Mesenchymal stem cell (in vitro differentiated cells and primary cell): ENCODE measurements at regions not wholly inside any gene's neighbourhood (a gene's known extent, or its start where the extent isn't known, plus 50 kb on each side); places are given as distances from the start of the nearest gene placed in this dataset.

ENCODE experiments used
- DNase-seq: peaks from one replicate; pipeline ENCODE4 v3.0.0-alpha.2; 2013
- H2AFZ ChIP-seq: one replicate; pipeline ENCODE4 v1.6.1; 2013; ENCODE audit warnings: low read depth, mild to moderate bottlenecking, control low read depth, inconsistent platforms, low read length, moderate library complexity
- H2AK5ac ChIP-seq: 2 replicates; pipeline ENCODE4 v1.6.1; 2013; ENCODE audit warnings: low read length, moderate library complexity, mild to moderate bottlenecking, inconsistent platforms; ENCODE audit not compliant: severe bottlenecking
- H2BK120ac ChIP-seq: one replicate; pipeline ENCODE4 v1.6.1; 2013; ENCODE audit warnings: low read depth, mild to moderate bottlenecking, inconsistent platforms, low read length, moderate library complexity
- H2BK12ac ChIP-seq, 2 experiments: one replicate each; pipeline ENCODE4 v1.6.1; 2013; ENCODE audit warnings: inconsistent platforms in 2 of 2, low read length in 2 of 2, mild to moderate bottlenecking in 2 of 2, moderate library complexity in 2 of 2, control low read depth in 1 of 2
- H2BK15ac ChIP-seq: one replicate; pipeline ENCODE4 v1.6.1; 2013; ENCODE audit warnings: mild to moderate bottlenecking, low read depth, inconsistent platforms; ENCODE audit not compliant: poor library complexity, severe bottlenecking
- H2BK5ac ChIP-seq: 2 replicates; pipeline ENCODE4 v1.6.1; 2013; ENCODE audit warnings: low read depth, mild to moderate bottlenecking, low read length, control low read depth, inconsistent platforms; ENCODE audit not compliant: poor library complexity, severe bottlenecking
- H3K14ac ChIP-seq, 2 experiments: one replicate each; pipeline ENCODE4 v1.6.1; 2013; ENCODE audit warnings: inconsistent platforms in 2 of 2, low read length in 2 of 2, control low read depth in 1 of 2, mild to moderate bottlenecking in 1 of 2, moderate library complexity in 1 of 2
- H3K18ac ChIP-seq, 2 experiments: one replicate each; pipeline ENCODE4 v1.6.1; 2013; ENCODE audit warnings: inconsistent platforms in 2 of 2, low read length in 2 of 2, control low read depth in 1 of 2, low read depth in 1 of 2, mild to moderate bottlenecking in 1 of 2
- H3K23ac ChIP-seq, 2 experiments: one replicate each; pipeline ENCODE4 v1.6.1; 2013; ENCODE audit warnings: inconsistent platforms in 2 of 2, low read length in 2 of 2, mild to moderate bottlenecking in 2 of 2, moderate library complexity in 2 of 2, control low read depth in 1 of 2
- H3K27ac ChIP-seq: 2 replicates; pipeline ENCODE4 v1.5.1; 2013; ENCODE audit warnings: mild to moderate bottlenecking, moderate library complexity, low read length, control low read depth, inconsistent platforms; ENCODE audit not compliant: poor library complexity, severe bottlenecking
- H3K27me3 ChIP-seq, 2 experiments: 2 replicates each; pipeline versions ENCODE4 v1.6.1 to v1.7.0; 2013; ENCODE audit warnings: low read length in 2 of 2, mild to moderate bottlenecking in 2 of 2, moderate library complexity in 2 of 2, control low read depth in 1 of 2, inconsistent platforms in 1 of 2; ENCODE audit not compliant: control insufficient read depth in 1 of 2, insufficient read depth in 1 of 2
- H3K36me3 ChIP-seq, 2 experiments: 2 replicates each; pipeline versions ENCODE4 v1.6.1 to v1.7.0; 2013; ENCODE audit warnings: low read length in 2 of 2, control low read depth in 1 of 2, inconsistent platforms in 1 of 2, low read depth in 1 of 2, mild to moderate bottlenecking in 1 of 2; ENCODE audit not compliant: insufficient read depth in 2 of 2, control insufficient read depth in 1 of 2
- H3K4ac ChIP-seq, 2 experiments: one replicate each; pipeline ENCODE4 v1.6.1; 2013; ENCODE audit warnings: inconsistent platforms in 2 of 2, low read length in 2 of 2, mild to moderate bottlenecking in 2 of 2, moderate library complexity in 2 of 2, control low read depth in 1 of 2, low read depth in 1 of 2
- H3K4me1 ChIP-seq: 2 replicates; pipeline ENCODE4 v1.6.1; 2013; ENCODE audit warnings: low read depth, low read length, control low read depth; ENCODE audit not compliant: control insufficient read depth, insufficient read depth
- H3K4me2 ChIP-seq: 2 replicates; pipeline ENCODE4 v1.6.1; 2013; ENCODE audit warnings: low read length, mild to moderate bottlenecking, inconsistent platforms; ENCODE audit not compliant: poor library complexity, severe bottlenecking
- H3K4me3 ChIP-seq, 2 experiments: 2 replicates each; pipeline versions ENCODE4 v1.5.1 to v1.7.0; 2013; ENCODE audit warnings: low read length in 2 of 2, mild to moderate bottlenecking in 2 of 2, control low read depth in 1 of 2, low read depth in 1 of 2; ENCODE audit not compliant: insufficient read depth in 1 of 2
- H3K79me1 ChIP-seq: replicated peaks from 2 replicates; pipeline ENCODE4 v1.6.1; 2013; ENCODE audit warnings: mild to moderate bottlenecking, control low read depth, low read length, inconsistent platforms; ENCODE audit not compliant: poor library complexity, severe bottlenecking
- H3K9ac ChIP-seq: 2 replicates; pipeline ENCODE4 v1.7.0; 2013; ENCODE audit warnings: mild to moderate bottlenecking, low read length, moderate library complexity
- H3K9me3 ChIP-seq: 2 replicates; pipeline ENCODE4 v1.7.0; 2013; ENCODE audit warnings: mild to moderate bottlenecking, low read length; ENCODE audit not compliant: control insufficient read depth
- H4K8ac ChIP-seq: one replicate; pipeline ENCODE4 v1.6.1; 2013; ENCODE audit warnings: inconsistent platforms, mild to moderate bottlenecking, low read length, moderate library complexity
- H4K91ac ChIP-seq: one replicate; pipeline ENCODE4 v1.6.1; 2013; ENCODE audit warnings: mild to moderate bottlenecking, low read length, inconsistent platforms
- WGBS: methylation state at CpG from one replicate; pipeline ENCODE4 v1.1.7; 2013; ENCODE audit warnings: mixed read lengths; 5-methylcytosine and 5-hydroxymethylcytosine counted together

DNA sequence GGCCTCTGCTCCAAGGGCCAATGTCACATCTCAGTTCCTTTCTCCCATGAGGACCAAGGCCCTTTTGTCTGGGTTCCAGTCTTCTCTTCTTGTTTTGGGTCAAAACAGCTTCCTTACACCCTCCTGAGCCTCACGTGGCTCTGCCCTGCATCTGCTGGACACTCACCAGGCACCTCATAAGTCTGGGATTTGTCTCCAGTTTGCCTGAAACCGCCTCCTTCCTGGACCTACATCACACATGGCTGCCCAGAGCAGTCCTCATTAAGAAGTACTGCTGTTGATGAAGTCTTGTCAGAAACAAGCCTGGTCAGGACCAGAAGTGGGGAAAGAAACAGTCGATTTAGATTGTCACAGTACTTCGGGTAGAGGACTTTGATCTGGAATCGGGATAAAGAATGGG is 173.4 kb upstream of the BMPER start:
- Histone ChIP-seq H2BK15ac (no peak overlapping the region), H2AK5ac (no peak overlapping the region), H4K8ac (no peak overlapping the region), H3K27me3 (no peaks in the 10 kb centered on the region), H3K14ac (no peak overlapping the region), H3K36me3 (no peaks in the 10 kb centered on the region), H2BK120ac (no peak overlapping the region), H3K18ac (no peak overlapping the region), H3K4me1 (peaks cover 7% of the 10 kb centered on the region), H3K4me2 (no peak overlapping the region), H3K9ac (no peak overlapping the region), H3K27ac (no peak overlapping the region), H3K79me1 (no peaks in the 10 kb centered on the region), H2BK5ac (no peak overlapping the region), H3K9me3 (no peaks in the 10 kb centered on the region), H3K23ac (no peak overlapping the region), H3K4ac (no peak overlapping the region), H2AFZ (no peak overlapping the region), H3K4me3 (no peak overlapping the region), H2BK12ac (no peak overlapping the region), H4K91ac (no peak overlapping the region)
- no peak for DNase-seq
- WGBS = 76% methylated on average over 3 of the region's 5 CpGs

GRCh38 chr7:33732462-33732861 is 172.9 kb upstream of the BMPER start:
- DNase-seq = no peak
- Histone ChIP-seq H3K4me2 (no peak overlapping the region), H3K9ac (no peak overlapping the region), H2BK12ac (no peak overlapping the region), H3K4ac (no peak overlapping the region), H2BK15ac (no peak overlapping the region), H3K4me1 (peaks cover 4% of the 10 kb centered on the region), H3K27me3 (no peaks in the 10 kb centered on the region), H3K9me3 (no peaks in the 10 kb centered on the region), H4K91ac (no peak overlapping the region), H2BK120ac (no peak overlapping the region), H3K23ac (no peak overlapping the region), H4K8ac (no peak overlapping the region), H2BK5ac (no peak overlapping the region), H3K14ac (no peak overlapping the region), H3K79me1 (no peaks in the 10 kb centered on the region), H3K36me3 (no peaks in the 10 kb centered on the region), H3K4me3 (no peak overlapping the region), H2AFZ (no peak overlapping the region), H2AK5ac (no peak overlapping the region), H3K18ac (no peak overlapping the region), H3K27ac (no peak overlapping the region)
- WGBS = 100% methylated on average over 2 of the region's 2 CpGs

GRCh38 chr7:33733870-33734650 is 171.3 kb upstream of the BMPER start:
- DNase-seq = no peak
- H2BK5ac ChIP-seq = no peak overlapping the region
- H3K23ac ChIP-seq = no peak overlapping the region
- H3K4me2 ChIP-seq = no peak overlapping the region
- no peak overlapping the region for H2AFZ ChIP-seq
- H3K18ac ChIP-seq = no peak overlapping the region
- no peaks in the 10 kb centered on the region for H3K36me3 ChIP-seq
- no peak overlapping the region for H2BK120ac ChIP-seq
- H4K8ac ChIP-seq = no peak overlapping the region
- H4K91ac ChIP-seq = no peak overlapping the region
- no peak overlapping the region for H3K4ac ChIP-seq
- no peak overlapping the region for H2AK5ac ChIP-seq
- H3K4me1 ChIP-seq = no peaks in the 10 kb centered on the region
- H3K4me3 ChIP-seq = no peak overlapping the region
- H2BK15ac ChIP-seq = no peak overlapping the region
- no peaks in the 10 kb centered on the region for H3K79me1 ChIP-seq
- H3K9ac ChIP-seq = no peak overlapping the region
- WGBS = 87% methylated on average over 16 of the region's 16 CpGs
- no peaks in the 10 kb centered on the region for H3K27me3 ChIP-seq
- no peaks in the 10 kb centered on the region for H3K9me3 ChIP-seq
- no peak overlapping the region for H3K27ac ChIP-seq
- H3K14ac ChIP-seq = no peak overlapping the region
- no peak overlapping the region for H2BK12ac ChIP-seq

DNA sequence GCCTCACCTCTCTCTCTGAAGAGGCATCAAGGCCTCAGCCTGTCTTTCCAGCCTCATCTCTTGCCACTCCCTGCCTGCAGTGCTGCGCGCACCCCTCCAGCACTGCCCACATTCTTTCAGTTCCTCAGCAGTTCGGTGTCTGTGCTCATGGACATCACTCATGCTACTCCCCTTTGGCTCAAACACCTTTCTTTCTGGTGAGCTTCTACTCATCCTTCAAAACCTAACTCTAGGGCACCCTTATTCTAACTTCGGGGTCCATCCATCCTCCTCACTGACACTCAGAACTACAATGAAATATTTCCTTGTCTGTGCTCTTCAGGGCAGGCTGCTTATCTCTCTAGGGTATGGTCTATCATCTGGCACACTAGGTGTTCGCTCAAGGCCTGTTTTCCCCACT is 169.9 kb upstream of the BMPER start:
- no peak overlapping the region for H2BK120ac ChIP-seq
- no peak overlapping the region for H2BK12ac ChIP-seq
- no peak overlapping the region for H2AK5ac ChIP-seq
- H3K4me2 ChIP-seq = no peak overlapping the region
- H3K23ac ChIP-seq = no peak overlapping the region
- H3K18ac ChIP-seq = no peak overlapping the region
- H2BK15ac ChIP-seq = no peak overlapping the region
- no peaks in the 10 kb centered on the region for H3K36me3 ChIP-seq
- no peaks in the 10 kb centered on the region for H3K79me1 ChIP-seq
- H3K4me1 ChIP-seq = no peaks in the 10 kb centered on the region
- no peak overlapping the region for H4K91ac ChIP-seq
- H4K8ac ChIP-seq = no peak overlapping the region
- DNase-seq = no peak
- H3K27ac ChIP-seq = no peak overlapping the region
- no peak overlapping the region for H3K9ac ChIP-seq
- no peak overlapping the region for H2AFZ ChIP-seq
- no peak overlapping the region for H3K4ac ChIP-seq
- H3K9me3 ChIP-seq = no peaks in the 10 kb centered on the region
- no peak overlapping the region for H2BK5ac ChIP-seq
- no peak overlapping the region for H3K4me3 ChIP-seq
- 89% methylated on average over 5 of the region's 5 CpGs for WGBS
- H3K14ac ChIP-seq = no peak overlapping the region
- H3K27me3 ChIP-seq = no peaks in the 10 kb centered on the region
